Progenitor cell of endocrine pancreas (in vitro differentiated cells): ENCODE measurements at regions not wholly inside any gene's neighbourhood (a gene's known extent, or its start where the extent isn't known, plus 50 kb on each side); places are given as distances from the start of the nearest gene placed in this dataset.

ENCODE experiments used
- DNase-seq: peaks from one replicate; pipeline ENCODE4 v3.0.0; 2021; ENCODE audit warnings: low spot score; ENCODE audit not compliant: unreplicated experiment
- H3K27ac Mint-ChIP-seq: 2 replicates; pipeline ENCODE4 v1.8.0; 2021; ENCODE audit warnings: mild to moderate bottlenecking, moderate library complexity, mixed read lengths
- H3K27me3 Mint-ChIP-seq: 2 replicates; pipeline ENCODE4 v1.8.0; 2021; ENCODE audit warnings: mixed read lengths
- H3K36me3 Mint-ChIP-seq: 2 replicates; pipeline ENCODE4 v1.8.0; 2022; ENCODE audit warnings: mixed read lengths; ENCODE audit not compliant: insufficient read depth
- H3K4me1 Mint-ChIP-seq: 2 replicates; pipeline ENCODE4 v1.8.0; 2021; ENCODE audit warnings: low read depth, mixed read lengths
- H3K4me3 Mint-ChIP-seq: 2 replicates; pipeline ENCODE4 v1.8.0; 2021; ENCODE audit warnings: low read depth, mild to moderate bottlenecking, moderate library complexity, mixed read lengths
- H3K9me3 Mint-ChIP-seq: 2 replicates; pipeline ENCODE4 v1.8.0; 2021; ENCODE audit warnings: low read depth, mixed read lengths
- CTCF ChIP-seq: fragments of 200-600 bp; sonication (generic); IDR thresholded peaks from one replicate; pipeline ENCODE4 v1.5.0; 2021; ENCODE audit warnings: antibody characterized with exemption, mild to moderate bottlenecking; ENCODE audit not compliant: unreplicated experiment

GRCh38 chr14:65934070-65934435 is 521.5 kb downstream of the FUT8 start:
- Mint-ChIP-seq H3K4me3 (no peak overlapping the region), H3K36me3 (no peaks in the 10 kb centered on the region), H3K9me3 (no peaks in the 10 kb centered on the region), H3K27ac (no peak overlapping the region), H3K27me3 (peaks cover 4% of the 10 kb centered on the region), H3K4me1 (no peaks in the 10 kb centered on the region)
- TF ChIP-seq CTCF: no peak
- DNase-seq: no peak

GRCh38 chr14:65936342-65936975 is 523.9 kb downstream of the FUT8 start:
- no peaks in the 10 kb centered on the region for H3K27me3 Mint-ChIP-seq
- no peak for TF ChIP-seq CTCF

GRCh38 chr14:65937079-65937959 is 524.8 kb downstream of the FUT8 start:
- TF ChIP-seq CTCF: no peak
- no peak overlapping the region for H3K27ac Mint-ChIP-seq
- no peak overlapping the region for H3K4me3 Mint-ChIP-seq
- no peaks in the 10 kb centered on the region for H3K27me3 Mint-ChIP-seq
- peaks cover 10% of the 10 kb centered on the region for H3K4me1 Mint-ChIP-seq
- no peak for DNase-seq
- no peaks in the 10 kb centered on the region for H3K36me3 Mint-ChIP-seq
- no peaks in the 10 kb centered on the region for H3K9me3 Mint-ChIP-seq

More at GRCh38 chr14:65936342-65936975, 523.9 kb downstream of the FUT8 start:
- DNase-seq: no peak
- Mint-ChIP-seq H3K4me3 (no peak overlapping the region), H3K27ac (no peak overlapping the region), H3K4me1 (peaks cover 6% of the 10 kb centered on the region), H3K36me3 (no peaks in the 10 kb centered on the region), H3K9me3 (no peaks in the 10 kb centered on the region)

- Mint-ChIP-seq H3K27ac (no peak overlapping the region), H3K27me3 (no peaks in the 10 kb centered on the region), H3K9me3 (no peaks in the 10 kb centered on the region), H3K4me1 (peaks cover 10% of the 10 kb centered on the region), H3K36me3 (no peaks in the 10 kb centered on the region), H3K4me3 (no peak overlapping the region)
- no peak for DNase-seq
- no peak for TF ChIP-seq CTCF
Observed at GRCh38 chr14:65937960-65938316, 525.4 kb downstream of the FUT8 start.

- Mint-ChIP-seq H3K36me3 (no peaks in the 10 kb centered on the region), H3K4me3 (no peak overlapping the region), H3K27ac (no peak overlapping the region), H3K4me1 (peaks cover 10% of the 10 kb centered on the region), H3K9me3 (no peaks in the 10 kb centered on the region), H3K27me3 (no peaks in the 10 kb centered on the region)
- DNase-seq: no peak
- TF ChIP-seq CTCF: no peak
Observed at GRCh38 chr14:65938738-65939137, 526.2 kb downstream of the FUT8 start.
